Spinal cord (tissue), 9 donors: ENCODE measurements at regions not wholly inside any gene's neighbourhood (a gene's known extent, or its start where the extent isn't known, plus 50 kb on each side); places are given as distances from the start of the nearest gene placed in this dataset.
A peak's percentile ranks its signal among the peaks of the same experiment; 100 is the strongest.

Experiments used
- DNase-seq, 6 donors: peaks; one replicate each; pipeline versions ENCODE4 v3.0.0 to v3.0.0-alpha.2; 2013 to 2015; ENCODE audit warnings: low spot score in 6 of 6, low read depth in 4 of 6
- H3K27ac ChIP-seq: one replicate; pipeline ENCODE4 v1.5.1; 2013; ENCODE audit warnings: low read depth, low read length, control low read depth
- H3K27me3 ChIP-seq: one replicate; pipeline ENCODE4 v1.6.1; 2013; ENCODE audit warnings: low read length; ENCODE audit not compliant: control insufficient read depth, insufficient read depth
- H3K36me3 ChIP-seq: one replicate; pipeline ENCODE4 v1.6.1; 2013; ENCODE audit warnings: low read length; ENCODE audit not compliant: control insufficient read depth, insufficient read depth
- H3K4me1 ChIP-seq: one replicate; pipeline ENCODE4 v1.6.1; 2013; ENCODE audit warnings: low read length; ENCODE audit not compliant: control insufficient read depth, insufficient read depth
- H3K4me3 ChIP-seq: one replicate; pipeline ENCODE4 v1.5.1; 2013; ENCODE audit warnings: low read depth, low read length, control low read depth
- H3K9me3 ChIP-seq: one replicate; pipeline ENCODE4 v1.6.1; 2013; ENCODE audit warnings: low read length; ENCODE audit not compliant: control insufficient read depth, insufficient read depth
- WGBS: methylation state at CpG from one replicate; pipeline ENCODE4 v1.1.5; 2013; ENCODE audit warnings: missing lambda C conversion rate; ENCODE audit not compliant: insufficient coverage; 5-methylcytosine and 5-hydroxymethylcytosine counted together
- donor health status: healthy.

DNA sequence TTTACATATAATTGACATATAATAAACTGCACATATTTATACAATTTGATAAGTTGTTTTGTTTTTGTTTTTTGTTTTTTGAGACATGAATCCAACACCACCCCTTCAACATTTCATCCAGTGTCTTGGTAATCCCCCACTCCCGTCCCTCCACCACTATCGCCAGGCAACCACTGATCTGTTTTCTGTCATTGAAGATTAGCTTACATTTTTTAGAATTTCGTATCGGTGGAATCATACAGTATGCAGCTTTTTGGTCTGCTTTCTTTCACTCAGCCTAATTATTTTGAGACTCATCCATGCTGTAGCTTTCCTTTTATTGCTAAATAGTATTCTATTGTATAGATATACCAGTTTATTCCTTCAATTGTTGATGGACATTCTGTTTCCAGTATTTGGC is 94.1 kb upstream of the FRY start:
- Histone ChIP-seq H3K4me3 (no peak overlapping the region), H3K9me3 (no peaks in the 10 kb centered on the region), H3K36me3 (no peaks in the 10 kb centered on the region), H3K27me3 (no peaks in the 10 kb centered on the region), H3K27ac (no peak overlapping the region), H3K4me1 (no peaks in the 10 kb centered on the region)
- no CpG with 5 or more reads among the region's 4 CpGs for WGBS
- DNase-seq = no peak

- H3K9me3 ChIP-seq = no peaks in the 10 kb centered on the region
- no peak overlapping the region for H3K27ac ChIP-seq
- WGBS = 100% methylated on average over 1 of the region's 4 CpGs
Observed at GRCh38 chr13:31940076-31940475, 91.5 kb upstream of the FRY start.

GRCh38 chr13:31943591-31943990 is 88.0 kb upstream of the FRY start:
- no peak for DNase-seq
- Histone ChIP-seq H3K9me3 (no peaks in the 10 kb centered on the region), H3K27me3 (no peaks in the 10 kb centered on the region), H3K4me1 (peaks cover 3% of the 10 kb centered on the region), H3K36me3 (no peaks in the 10 kb centered on the region), H3K27ac (no peak overlapping the region), H3K4me3 (no peak overlapping the region)
- WGBS = no CpG with 5 or more reads among the region's 3 CpGs

More at GRCh38 chr13:31940076-31940475, 91.5 kb upstream of the FRY start:
- H3K4me1 ChIP-seq = peaks cover 1% of the 10 kb centered on the region
- H3K4me3 ChIP-seq = no peak overlapping the region
- H3K36me3 ChIP-seq = no peaks in the 10 kb centered on the region
- no peak for DNase-seq
- no peaks in the 10 kb centered on the region for H3K27me3 ChIP-seq

GRCh38 chr13:31944262-31945160 is 87.1 kb upstream of the FRY start:
- Histone ChIP-seq H3K36me3 (no peaks in the 10 kb centered on the region), H3K4me3 (no peak overlapping the region), H3K27ac (no peak overlapping the region), H3K9me3 (no peaks in the 10 kb centered on the region), H3K27me3 (no peaks in the 10 kb centered on the region), H3K4me1 (peaks cover 3% of the 10 kb centered on the region)
- DNase-seq = no peak
- WGBS = 100% methylated on average over 1 of the region's 3 CpGs

DNA sequence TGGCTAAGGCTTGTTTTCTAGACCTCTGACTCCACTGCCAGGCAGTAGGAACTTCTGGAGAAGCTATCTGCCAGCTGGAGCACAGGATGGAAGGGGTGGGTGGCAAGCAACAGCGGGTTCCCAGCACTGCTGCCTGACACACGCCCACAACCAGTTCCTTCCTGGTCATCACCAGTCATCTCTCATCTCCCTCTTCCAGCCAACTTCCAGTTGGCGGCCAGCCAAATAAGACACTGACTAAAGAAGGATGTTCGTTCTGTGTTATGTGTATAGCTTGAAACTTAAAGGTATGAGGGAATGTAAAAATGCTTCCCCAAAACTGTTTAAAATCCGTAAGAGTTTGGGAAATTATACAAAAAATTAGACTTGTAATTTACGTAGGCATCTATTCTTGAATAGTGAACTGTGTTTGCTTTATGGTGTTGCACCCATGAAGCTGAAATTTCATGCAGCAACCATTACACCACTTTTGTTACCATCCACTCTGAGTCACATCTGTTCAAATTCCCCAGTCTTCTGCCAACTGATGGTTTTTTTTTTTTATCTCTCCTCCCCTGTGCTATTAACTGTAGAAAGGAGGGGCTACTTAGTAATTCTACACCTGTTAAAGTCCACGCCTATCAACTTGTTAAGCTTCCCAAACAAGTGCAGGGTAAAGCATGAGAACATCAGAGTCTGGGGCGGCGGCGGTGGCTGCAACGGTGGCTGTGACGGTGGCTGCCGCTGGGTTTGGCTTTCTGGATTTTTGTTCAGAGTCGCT is 86.2 kb upstream of the FRY start:
- H3K4me1 ChIP-seq = peaks cover 3% of the 10 kb centered on the region
- no peaks in the 10 kb centered on the region for H3K36me3 ChIP-seq
- 62% methylated on average over 8 of the region's 14 CpGs for whole genome bisulfite sequencing
- no peaks in the 10 kb centered on the region for H3K27me3 ChIP-seq
- peak in 1 of 6 donors; percentile 32 for DNase-seq
- no peak overlapping the region for H3K27ac ChIP-seq
- H3K4me3 ChIP-seq = no peak overlapping the region
- no peaks in the 10 kb centered on the region for H3K9me3 ChIP-seq

DNA sequence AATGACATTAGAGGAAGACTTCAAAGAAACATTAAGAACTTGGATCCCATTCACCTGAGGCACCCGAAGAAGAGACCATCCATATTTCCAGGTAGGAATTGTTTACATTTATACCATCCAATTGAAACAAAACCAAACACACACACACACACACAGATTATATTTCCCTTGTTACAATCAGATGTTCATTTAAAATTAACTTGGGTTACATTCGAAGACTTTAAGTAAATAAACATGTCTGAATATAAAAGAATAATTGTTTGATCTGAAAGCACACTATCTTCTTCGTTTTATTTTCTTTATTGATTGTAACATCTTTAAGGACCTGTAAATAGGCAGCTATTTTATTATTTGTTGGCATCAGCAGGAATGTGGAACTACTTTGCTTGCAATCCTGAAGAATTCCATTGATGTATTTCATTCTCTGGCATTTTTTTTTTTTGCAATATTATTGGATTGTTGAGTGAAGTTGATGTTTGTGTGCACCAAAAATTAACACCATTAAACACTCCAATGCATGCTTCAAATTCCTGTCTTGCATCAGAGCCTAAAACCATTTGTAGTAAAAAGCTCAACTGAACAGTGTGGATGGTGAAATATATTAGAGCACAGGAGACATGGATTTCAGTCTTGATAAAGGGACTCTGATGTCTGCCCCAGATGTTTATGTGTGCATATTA is 85.3 kb upstream of the FRY start:
- H3K27ac ChIP-seq = no peak overlapping the region
- no CpG with 5 or more reads among the region's 3 CpGs for WGBS
- peaks cover 5% of the 10 kb centered on the region for H3K36me3 ChIP-seq
- H3K9me3 ChIP-seq = no peaks in the 10 kb centered on the region
- peaks cover 3% of the 10 kb centered on the region for H3K4me1 ChIP-seq
- H3K4me3 ChIP-seq = no peak overlapping the region
- no peaks in the 10 kb centered on the region for H3K27me3 ChIP-seq
- no peak for DNase-seq

DNA sequence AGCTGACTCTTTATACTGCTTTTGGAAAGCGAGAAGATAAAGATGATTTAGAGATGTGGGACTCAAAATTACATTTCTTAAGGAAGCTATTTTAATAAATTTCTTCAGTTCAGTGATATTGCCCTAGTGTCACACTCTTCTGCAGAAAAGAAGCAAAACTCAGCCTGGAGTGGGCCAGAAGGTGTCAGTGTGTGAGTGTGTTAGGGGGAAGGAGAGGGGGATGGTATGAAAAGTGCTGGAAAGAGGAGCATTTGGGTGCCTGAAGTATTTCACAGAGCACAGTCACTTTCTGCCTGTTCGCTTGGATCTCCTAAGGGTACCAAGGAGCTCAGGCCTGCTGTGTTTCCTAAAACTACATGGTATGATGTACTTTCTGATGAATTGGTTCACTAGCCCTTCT is 84.5 kb upstream of the FRY start:
- Histone ChIP-seq H3K27me3 (no peaks in the 10 kb centered on the region), H3K4me3 (no peak overlapping the region), H3K36me3 (peaks cover 6% of the 10 kb centered on the region), H3K4me1 (peaks cover 3% of the 10 kb centered on the region), H3K27ac (no peak overlapping the region), H3K9me3 (no peaks in the 10 kb centered on the region)
- DNase-seq = no peak
- no CpG with 5 or more reads among the region's 2 CpGs for WGBS

GRCh38 chr13:31947506-31947905 is 84.1 kb upstream of the FRY start:
- WGBS = 88% methylated on average over 2 of the region's 2 CpGs
- Histone ChIP-seq H3K4me1 (peaks cover 3% of the 10 kb centered on the region), H3K27me3 (no peaks in the 10 kb centered on the region), H3K4me3 (no peak overlapping the region), H3K36me3 (peaks cover 8% of the 10 kb centered on the region), H3K9me3 (no peaks in the 10 kb centered on the region), H3K27ac (no peak overlapping the region)
- DNase-seq = no peak

DNA sequence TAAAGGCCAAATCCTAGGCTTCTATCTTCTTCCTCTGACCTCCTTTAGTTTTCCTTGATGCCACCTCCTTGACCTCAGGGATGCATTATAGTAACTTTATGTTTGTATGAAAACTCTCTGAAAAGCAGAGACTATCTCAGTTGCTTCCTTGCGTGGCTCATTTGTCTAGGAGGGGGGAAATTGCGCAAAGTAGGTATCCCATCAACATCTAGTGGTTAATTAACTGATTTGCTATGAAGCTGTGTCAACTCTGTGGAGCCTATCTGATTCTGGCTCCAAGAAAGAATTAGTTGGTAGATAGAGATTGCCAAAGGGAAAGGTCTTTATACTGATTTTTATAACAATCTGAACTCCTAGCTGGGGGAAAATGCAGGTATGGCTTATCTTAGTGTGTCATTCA is 82.1 kb upstream of the FRY start:
- WGBS = no CpG with 5 or more reads among the region's 2 CpGs
- no peak for DNase-seq
- Histone ChIP-seq H3K27me3 (no peaks in the 10 kb centered on the region), H3K27ac (no peak overlapping the region), H3K4me3 (no peak overlapping the region), H3K9me3 (no peaks in the 10 kb centered on the region), H3K36me3 (peaks cover 15% of the 10 kb centered on the region), H3K4me1 (peaks cover 3% of the 10 kb centered on the region)
